ENCODE measurements at regions not wholly inside any gene's neighbourhood (a gene's known extent, or its start where the extent isn't known, plus 50 kb on each side); places are given as distances from the start of the nearest gene placed in this dataset.

DNA sequence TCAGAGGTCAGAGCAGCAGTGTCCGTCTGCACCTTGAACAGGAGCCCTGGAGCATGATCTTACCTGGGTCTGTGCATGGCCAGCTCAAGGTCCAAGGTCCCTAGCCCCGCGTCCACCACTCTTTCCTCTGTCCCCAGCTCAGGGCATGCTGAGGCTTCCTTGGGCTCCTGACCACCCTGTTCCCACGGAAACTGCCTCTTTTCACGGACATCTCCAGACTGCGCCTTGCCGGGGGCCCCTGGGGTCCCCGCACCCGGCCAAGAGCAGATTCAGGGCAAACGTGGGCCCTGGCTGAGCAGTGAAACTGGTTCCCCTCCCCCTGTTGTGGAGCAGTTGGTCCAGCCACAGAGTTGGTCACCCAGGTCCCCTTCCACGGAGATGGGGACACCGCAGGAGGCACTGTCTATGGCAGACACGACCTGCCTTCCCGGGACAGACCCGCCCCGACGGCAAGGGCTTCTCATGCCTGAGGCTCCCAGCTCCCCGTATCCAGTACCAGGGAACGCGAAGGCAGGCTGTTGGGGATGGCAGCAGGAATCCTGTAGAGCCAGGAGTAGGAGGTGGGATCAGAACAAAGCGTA lies 217.4 kb upstream of the PPP2R2D start:
- Histone ChIP-seq H3K4me3 (no peak overlapping the region), H3K9me3 (peaks cover 0 to 9% (median 0%) of the 10 kb centered on the region in 3 donors), H3K36me3 (no peaks in the 10 kb centered on the region), H3K27me3 (peaks cover 31% of the 10 kb centered on the region), H3K27ac (no peak overlapping the region), H3K4me1 (no peaks in the 10 kb centered on the region)
- WGBS, 2 donors (ENCODE audit: low coverage in 1 of 2) = 80 to 92% methylated on average over 1 to 3 of the region's 21 CpGs
- no peak for TF ChIP-seq POLR2AphosphoS5 (IDR thresholded peaks at IDR 0.05)
- no peak for TF ChIP-seq EP300 (IDR thresholded peaks at IDR 0.05)
- TF ChIP-seq, protein P1, sequence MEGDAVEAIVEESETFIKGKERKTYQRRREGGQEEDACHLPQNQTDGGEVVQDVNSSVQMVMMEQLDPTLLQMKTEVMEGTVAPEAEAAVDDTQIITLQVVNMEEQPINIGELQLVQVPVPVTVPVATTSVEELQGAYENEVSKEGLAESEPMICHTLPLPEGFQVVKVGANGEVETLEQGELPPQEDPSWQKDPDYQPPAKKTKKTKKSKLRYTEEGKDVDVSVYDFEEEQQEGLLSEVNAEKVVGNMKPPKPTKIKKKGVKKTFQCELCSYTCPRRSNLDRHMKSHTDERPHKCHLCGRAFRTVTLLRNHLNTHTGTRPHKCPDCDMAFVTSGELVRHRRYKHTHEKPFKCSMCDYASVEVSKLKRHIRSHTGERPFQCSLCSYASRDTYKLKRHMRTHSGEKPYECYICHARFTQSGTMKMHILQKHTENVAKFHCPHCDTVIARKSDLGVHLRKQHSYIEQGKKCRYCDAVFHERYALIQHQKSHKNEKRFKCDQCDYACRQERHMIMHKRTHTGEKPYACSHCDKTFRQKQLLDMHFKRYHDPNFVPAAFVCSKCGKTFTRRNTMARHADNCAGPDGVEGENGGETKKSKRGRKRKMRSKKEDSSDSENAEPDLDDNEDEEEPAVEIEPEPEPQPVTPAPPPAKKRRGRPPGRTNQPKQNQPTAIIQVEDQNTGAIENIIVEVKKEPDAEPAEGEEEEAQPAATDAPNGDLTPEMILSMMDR (IDR thresholded peaks at IDR 0.05) = no peak
- TF ChIP-seq POLR2A (IDR thresholded peaks at IDR 0.05) = no peak
- no peak for ATAC-seq

DNA sequence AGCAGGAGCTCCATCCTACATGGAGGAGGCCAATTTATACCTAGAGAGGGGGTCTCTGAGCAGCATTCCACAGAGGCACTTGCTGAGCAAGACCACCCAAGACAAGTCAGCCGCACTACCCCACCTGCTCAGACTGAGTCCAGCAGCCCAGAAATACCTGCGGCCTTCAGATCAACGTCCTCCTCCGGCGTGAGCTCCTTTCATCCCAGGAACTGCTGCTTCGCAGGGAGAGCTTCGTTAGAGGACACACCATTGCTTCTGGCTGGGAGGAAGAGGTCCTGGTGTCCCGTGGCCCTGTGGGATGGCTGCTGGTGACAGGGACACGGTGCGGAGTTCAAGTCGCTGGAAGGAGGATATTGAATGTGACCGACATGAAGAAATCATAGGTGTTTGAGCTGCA lies 216.9 kb upstream of the PPP2R2D start:
- no peak for ATAC-seq
- Histone ChIP-seq H3K9me3 (peaks cover 0 to 3% (median 0%) of the 10 kb centered on the region in 3 donors), H3K36me3 (no peaks in the 10 kb centered on the region), H3K4me1 (no peaks in the 10 kb centered on the region), H3K4me3 (no peak overlapping the region), H3K27ac (no peak overlapping the region), H3K27me3 (peaks cover 31% of the 10 kb centered on the region)
- WGBS, 2 donors (ENCODE audit: low coverage in 1 of 2) = 93 to 100% methylated on average over 2 to 10 of the region's 12 CpGs
- TF ChIP-seq POLR2A (IDR thresholded peaks at IDR 0.05) (no peak), EP300 (IDR thresholded peaks at IDR 0.05) (no peak), POLR2AphosphoS5 (IDR thresholded peaks at IDR 0.05) (no peak)
- TF ChIP-seq, protein P1 (IDR thresholded peaks at IDR 0.05) = no peak

DNA sequence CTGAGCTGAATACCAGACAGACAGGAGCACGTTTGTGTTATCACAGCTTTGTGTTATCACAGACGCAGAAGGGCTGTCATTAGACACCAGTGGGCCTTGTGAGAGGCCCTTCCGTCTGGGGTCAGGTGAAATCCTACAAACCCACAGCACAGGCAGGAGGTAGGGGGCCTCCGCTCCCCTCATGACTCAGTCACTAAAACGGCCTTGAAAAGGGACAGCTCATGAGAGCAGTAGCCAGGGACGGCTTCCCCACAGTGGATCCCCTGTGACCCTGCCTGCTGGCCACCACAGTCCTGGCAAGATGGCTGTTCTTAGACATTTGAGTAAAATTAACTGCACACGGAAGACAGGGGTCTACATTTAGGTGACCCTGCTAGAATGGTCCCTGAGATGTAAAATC lies 215.8 kb upstream of the PPP2R2D start:
- H3K36me3 ChIP-seq = no peaks in the 10 kb centered on the region
- 41% methylated on average over 5 of the region's 7 CpGs; no CpG with 5 or more reads in 1 of the 2 donors for WGBS, 2 donors (ENCODE audit: low coverage in 1 of 2)
- H3K4me3 ChIP-seq = no peak overlapping the region
- no peak for ATAC-seq
- no peak for TF ChIP-seq POLR2AphosphoS5 (IDR thresholded peaks at IDR 0.05)
- no peak for TF ChIP-seq POLR2A (IDR thresholded peaks at IDR 0.05)
- no peak for TF ChIP-seq EP300 (IDR thresholded peaks at IDR 0.05)
- TF ChIP-seq, protein P1 (IDR thresholded peaks at IDR 0.05) = no peak
- H3K9me3 ChIP-seq = no peaks in the 10 kb centered on the region
- H3K27ac ChIP-seq = no peak overlapping the region
- peaks cover 41% of the 10 kb centered on the region for H3K27me3 ChIP-seq
- H3K4me1 ChIP-seq = no peaks in the 10 kb centered on the region

DNA sequence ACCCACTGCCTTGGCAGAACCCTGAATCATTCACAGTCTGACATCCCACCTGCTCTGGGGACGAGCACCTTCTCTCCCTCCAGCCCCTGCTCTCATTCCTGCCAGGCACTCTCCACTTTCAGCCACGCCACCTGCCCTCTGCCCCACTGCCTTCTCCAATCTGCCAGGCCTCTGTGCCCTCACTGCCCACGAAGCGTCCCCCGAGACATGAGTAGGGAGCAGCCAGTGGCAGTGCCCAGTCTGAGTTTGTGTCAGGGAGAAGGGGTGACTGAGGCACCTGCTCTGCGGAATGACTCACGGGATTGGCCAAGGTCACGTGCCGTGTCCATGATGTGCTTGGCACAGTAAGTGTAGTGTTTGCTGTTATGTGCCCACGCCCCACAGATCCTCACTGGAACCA lies 215.2 kb upstream of the PPP2R2D start:
- no peak for ATAC-seq
- H3K4me1 ChIP-seq = no peaks in the 10 kb centered on the region
- H3K36me3 ChIP-seq = no peaks in the 10 kb centered on the region
- WGBS, 2 donors (ENCODE audit: low coverage in 1 of 2) = 94% methylated on average over 2 of the region's 10 CpGs; no CpG with 5 or more reads in 1 of the 2 donors
- no peak overlapping the region for H3K27ac ChIP-seq
- H3K27me3 ChIP-seq = peaks cover 44% of the 10 kb centered on the region
- H3K9me3 ChIP-seq = no peaks in the 10 kb centered on the region
- H3K4me3 ChIP-seq = no peak overlapping the region
- no peak for TF ChIP-seq EP300 (IDR thresholded peaks at IDR 0.05)
- TF ChIP-seq POLR2AphosphoS5 (IDR thresholded peaks at IDR 0.05) = no peak
- TF ChIP-seq POLR2A (IDR thresholded peaks at IDR 0.05) = no peak
- TF ChIP-seq, protein P1 (IDR thresholded peaks at IDR 0.05) = no peak

DNA sequence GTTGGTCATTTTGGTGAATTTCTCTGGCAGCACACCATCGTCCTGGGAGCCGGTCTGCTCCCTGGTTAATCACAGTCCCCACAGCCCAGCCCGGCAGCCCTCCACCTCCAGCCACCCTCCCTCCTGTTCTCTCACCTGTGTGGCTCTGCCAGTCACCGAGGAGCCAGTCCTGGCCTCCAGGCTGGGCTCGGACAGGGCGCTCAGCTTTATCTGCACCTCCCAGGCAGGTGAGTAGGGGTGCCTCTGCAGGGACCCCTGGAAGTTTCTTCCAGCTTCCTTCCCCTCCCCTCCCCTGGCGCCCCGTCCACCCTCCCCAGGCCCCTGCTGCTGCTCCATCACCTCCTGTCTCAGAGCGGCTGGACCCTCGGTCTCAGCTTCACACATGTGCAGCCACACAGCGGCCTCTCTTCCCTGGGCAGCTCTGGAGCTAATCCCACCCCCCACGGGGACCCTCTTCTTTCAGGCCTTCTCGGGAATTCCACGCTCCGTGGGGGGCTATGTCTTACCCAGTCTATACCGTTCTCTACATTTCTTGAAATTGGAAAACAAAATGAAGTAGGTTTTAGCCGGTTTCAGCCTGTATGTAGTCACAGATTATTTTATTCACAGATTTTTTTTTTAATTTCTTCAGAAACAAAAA lies 213.9 kb upstream of the PPP2R2D start:
- H3K4me1 ChIP-seq = no peaks in the 10 kb centered on the region
- no peak overlapping the region for H3K4me3 ChIP-seq
- H3K36me3 ChIP-seq = no peaks in the 10 kb centered on the region
- no peaks in the 10 kb centered on the region for H3K9me3 ChIP-seq
- no peak for ATAC-seq
- no peak for TF ChIP-seq EP300 (IDR thresholded peaks at IDR 0.05)
- TF ChIP-seq POLR2AphosphoS5 (IDR thresholded peaks at IDR 0.05) = no peak
- TF ChIP-seq, protein P1 (IDR thresholded peaks at IDR 0.05) = no peak
- TF ChIP-seq POLR2A (IDR thresholded peaks at IDR 0.05) = no peak
- H3K27me3 ChIP-seq = peaks cover 57% of the 10 kb centered on the region
- 20 to 28% methylated on average over 6 to 12 of the region's 17 CpGs for WGBS, 2 donors (ENCODE audit: low coverage in 1 of 2)
- H3K27ac ChIP-seq = no peak overlapping the region

All from gastroesophageal sphincter (tissue), 4 donors.